CD14-positive monocyte (primary cell): ENCODE measurements at regions not wholly inside any gene's neighbourhood (a gene's known extent, or its start where the extent isn't known, plus 50 kb on each side); places are given as distances from the start of the nearest gene placed in this dataset.

Source experiments
- DNase-seq, 3 donors: peaks; one replicate each; pipeline ENCODE4 v3.0.0-alpha.2; 2011 to 2022
- H2AFZ ChIP-seq: 2 replicates; pipeline ENCODE4 v1.6.0; 2012; ENCODE audit warnings: mild to moderate bottlenecking, low read depth, low read length, inconsistent platforms; ENCODE audit not compliant: insufficient read depth, poor library complexity, severe bottlenecking
- H3K27ac ChIP-seq, 2 donors: 1 replicate in 1 of 2; 2 replicates in 1 of 2; pipeline ENCODE4 v1.5.1; 2012 to 2013; ENCODE audit warnings: low read length in 2 of 2, control low read depth in 1 of 2, inconsistent platforms in 1 of 2, low read depth in 1 of 2, mild to moderate bottlenecking in 1 of 2
- H3K27me3 ChIP-seq, 2 donors: one replicate each; pipeline versions ENCODE4 v1.6.0 to v1.6.1; 2011 to 2013; ENCODE audit warnings: low read length in 2 of 2; ENCODE audit not compliant: control insufficient read depth in 2 of 2, insufficient read depth in 2 of 2
- H3K36me3 ChIP-seq, 2 donors: replicated peaks in 1 of 2; 1 replicate in 1 of 2; 2 replicates in 1 of 2; pipeline versions ENCODE4 v1.5.1 to v1.6.1; 2012 to 2013; ENCODE audit warnings: low read length in 2 of 2, control low read depth in 1 of 2, inconsistent platforms in 1 of 2, mild to moderate bottlenecking in 1 of 2; ENCODE audit not compliant: insufficient read depth in 2 of 2, control insufficient read depth in 1 of 2
- H3K4me1 ChIP-seq, 2 donors: 1 replicate in 1 of 2; 2 replicates in 1 of 2; pipeline versions ENCODE4 v1.5.1 to v1.6.1; 2012 to 2013; ENCODE audit warnings: low read length in 2 of 2, control low read depth in 1 of 2, inconsistent platforms in 1 of 2, mild to moderate bottlenecking in 1 of 2, moderate library complexity in 1 of 2; ENCODE audit not compliant: insufficient read depth in 2 of 2, control insufficient read depth in 1 of 2
- H3K4me2 ChIP-seq: replicated peaks from 2 replicates; pipeline ENCODE3; 2012; ENCODE audit warnings: low read length, moderate library complexity, mild to moderate bottlenecking; ENCODE audit not compliant: poor library complexity, severe bottlenecking; ENCODE audit errors: extremely low read depth
- H3K4me3 ChIP-seq, 3 experiments: fragments of 200-600 bp in 1 of 3; sonication (generic) in 1 of 3; replicated peaks in 1 of 3; 1 replicate in 2 of 3; 2 replicates in 1 of 3; pipeline ENCODE4 v1.5.1; 2011 to 2013; ENCODE audit warnings: low read length in 3 of 3, mild to moderate bottlenecking in 3 of 3, control low read depth in 2 of 3, low read depth in 2 of 3, inconsistent platforms in 1 of 3, moderate library complexity in 1 of 3
- H3K79me2 ChIP-seq: 2 replicates; pipeline ENCODE4 v1.6.0; 2012; ENCODE audit warnings: mild to moderate bottlenecking, control low read depth, inconsistent platforms, low read length, moderate library complexity; ENCODE audit not compliant: insufficient read depth
- H3K9ac ChIP-seq: 2 replicates; pipeline ENCODE4 v1.6.0; 2017; ENCODE audit warnings: low read length, mild to moderate bottlenecking; ENCODE audit not compliant: insufficient read depth, poor library complexity, severe bottlenecking
- H3K9me3 ChIP-seq, 2 donors: replicated peaks in 1 of 2; 1 replicate in 1 of 2; 2 replicates in 1 of 2; pipeline versions ENCODE4 v1.5.1 to v1.6.1; 2012 to 2013; ENCODE audit warnings: low read length in 2 of 2, control low read depth in 1 of 2; ENCODE audit not compliant: control insufficient read depth in 1 of 2, insufficient read depth in 1 of 2
- H4K20me1 ChIP-seq: 2 replicates; pipeline ENCODE4 v1.6.0; 2012; ENCODE audit warnings: mild to moderate bottlenecking, low read length, control low read depth, moderate library complexity; ENCODE audit not compliant: insufficient read depth
- H3K27ac Mint-ChIP-seq, 7 donors: one replicate each; pipeline ENCODE4 v1.8.0; 2020; ENCODE audit warnings: mild to moderate bottlenecking in 7 of 7, mixed read lengths in 7 of 7, moderate library complexity in 6 of 7, inconsistent platforms in 2 of 7
- H3K27me3 Mint-ChIP-seq, 3 donors: one replicate each; pipeline ENCODE4 v1.8.0; 2021 to 2022; ENCODE audit warnings: low read depth in 3 of 3, mild to moderate bottlenecking in 3 of 3, mixed read lengths in 3 of 3, moderate library complexity in 3 of 3, inconsistent platforms in 1 of 3
- H3K36me3 Mint-ChIP-seq, 2 donors: one replicate each; pipeline ENCODE4 v1.8.0; 2020; ENCODE audit warnings: mixed read lengths in 2 of 2, inconsistent platforms in 1 of 2, mild to moderate bottlenecking in 1 of 2
- H3K4me1 Mint-ChIP-seq: one replicate; pipeline ENCODE4 v1.8.0; 2020; ENCODE audit warnings: mild to moderate bottlenecking, mixed read lengths
- H3K4me3 Mint-ChIP-seq, 2 donors: one replicate each; pipeline ENCODE4 v1.8.0; 2020; ENCODE audit warnings: mild to moderate bottlenecking in 2 of 2, mixed read lengths in 2 of 2, moderate library complexity in 1 of 2
- H3K9me3 Mint-ChIP-seq, 7 donors: one replicate each; pipeline ENCODE4 v1.8.0; 2020 to 2022; ENCODE audit warnings: mixed read lengths in 7 of 7, mild to moderate bottlenecking in 6 of 7, moderate library complexity in 6 of 7, inconsistent platforms in 2 of 7
- WGBS: methylation state at CpG from one replicate; pipeline ENCODE4 v1.1.5; 2013; ENCODE audit warnings: missing lambda C conversion rate; ENCODE audit not compliant: insufficient coverage; 5-methylcytosine and 5-hydroxymethylcytosine counted together
- intact Hi-C, 2 donors: fragments of 100-400 bp; cut with micrococcal nuclease; formaldehyde crosslinking; loops; one replicate each; pipeline versions ENCODE4 v1.15.0 to v1.15.1; 2023
- TF ChIP-seq, protein P1 (sequence below): fragments of 200-600 bp; IDR thresholded peaks from one replicate; pipeline ENCODE4 v1.8.0; 2022; ENCODE audit warnings: antibody characterized with exemption, mild to moderate bottlenecking

DNA sequence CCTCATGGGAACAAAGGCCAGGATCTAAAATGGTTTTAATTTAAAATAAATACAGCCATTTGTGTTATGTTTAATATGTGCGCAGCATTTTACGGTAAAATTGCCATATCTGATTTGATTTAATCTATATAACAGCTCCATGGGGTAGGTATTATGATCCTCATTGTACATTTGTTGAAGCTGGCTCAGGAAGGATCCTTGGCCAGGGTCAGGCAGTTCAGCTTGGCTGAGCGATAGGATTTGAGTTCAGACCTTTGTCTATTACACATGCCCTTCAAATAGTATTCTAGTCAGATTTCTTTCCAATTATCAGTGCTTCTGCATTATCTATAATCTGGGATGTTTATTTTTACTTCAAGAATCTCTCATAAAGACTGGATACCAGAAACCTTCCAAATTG is 950.4 kb upstream of the EEF2KMT start:
- no peaks in the 10 kb centered on the region for H3K4me1 Mint-ChIP-seq
- TF ChIP-seq, protein P1, sequence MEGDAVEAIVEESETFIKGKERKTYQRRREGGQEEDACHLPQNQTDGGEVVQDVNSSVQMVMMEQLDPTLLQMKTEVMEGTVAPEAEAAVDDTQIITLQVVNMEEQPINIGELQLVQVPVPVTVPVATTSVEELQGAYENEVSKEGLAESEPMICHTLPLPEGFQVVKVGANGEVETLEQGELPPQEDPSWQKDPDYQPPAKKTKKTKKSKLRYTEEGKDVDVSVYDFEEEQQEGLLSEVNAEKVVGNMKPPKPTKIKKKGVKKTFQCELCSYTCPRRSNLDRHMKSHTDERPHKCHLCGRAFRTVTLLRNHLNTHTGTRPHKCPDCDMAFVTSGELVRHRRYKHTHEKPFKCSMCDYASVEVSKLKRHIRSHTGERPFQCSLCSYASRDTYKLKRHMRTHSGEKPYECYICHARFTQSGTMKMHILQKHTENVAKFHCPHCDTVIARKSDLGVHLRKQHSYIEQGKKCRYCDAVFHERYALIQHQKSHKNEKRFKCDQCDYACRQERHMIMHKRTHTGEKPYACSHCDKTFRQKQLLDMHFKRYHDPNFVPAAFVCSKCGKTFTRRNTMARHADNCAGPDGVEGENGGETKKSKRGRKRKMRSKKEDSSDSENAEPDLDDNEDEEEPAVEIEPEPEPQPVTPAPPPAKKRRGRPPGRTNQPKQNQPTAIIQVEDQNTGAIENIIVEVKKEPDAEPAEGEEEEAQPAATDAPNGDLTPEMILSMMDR, result no peak
- WGBS, result 100% methylated on average over 2 of the region's 3 CpGs
- H3K9me3 Mint-ChIP-seq, result peaks cover 0 to 8% (median 1%) of the 10 kb centered on the region in 7 donors
- no peak overlapping the region for H3K9ac ChIP-seq
- H3K79me2 ChIP-seq, result no peaks in the 10 kb centered on the region
- no peaks in the 10 kb centered on the region for H4K20me1 ChIP-seq
- H3K27ac ChIP-seq, result no peak overlapping the region
- no peaks in the 10 kb centered on the region for H3K9me3 ChIP-seq
- peaks cover 0 to 2% (median 0%) of the 10 kb centered on the region in 3 donors for H3K27me3 Mint-ChIP-seq
- no peak overlapping the region for H2AFZ ChIP-seq
- no peak overlapping the region for H3K27ac Mint-ChIP-seq
- no peak overlapping the region for H3K4me3 ChIP-seq
- H3K36me3 ChIP-seq, result no peaks in the 10 kb centered on the region
- no peaks in the 10 kb centered on the region for H3K4me1 ChIP-seq
- H3K27me3 ChIP-seq, result no peaks in the 10 kb centered on the region
- no peak for DNase-seq
- no peak overlapping the region for H3K4me3 Mint-ChIP-seq
- intact Hi-C loops, result no loop called here
- no peak overlapping the region for H3K4me2 ChIP-seq
- H3K36me3 Mint-ChIP-seq, result no peaks in the 10 kb centered on the region

DNA sequence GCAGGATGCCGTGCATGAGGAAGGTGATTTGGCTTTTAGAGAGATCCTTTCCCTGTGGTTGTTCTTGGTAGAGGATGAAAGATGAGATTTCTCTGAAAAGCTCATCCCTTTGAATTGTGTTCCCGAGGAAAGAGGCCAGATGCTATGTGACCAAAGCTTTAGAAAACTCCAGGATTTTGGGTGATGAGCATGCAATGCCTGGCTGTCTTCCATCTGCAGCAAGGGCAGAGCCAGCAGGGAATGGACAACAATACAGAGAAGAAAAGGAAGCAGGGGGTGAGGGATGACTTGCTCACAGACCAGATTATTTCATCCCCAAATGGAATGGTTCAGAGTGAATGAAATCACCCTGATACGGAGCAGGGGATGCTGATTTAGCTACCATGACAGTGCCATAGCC is 949.7 kb upstream of the EEF2KMT start:
- Histone ChIP-seq H4K20me1 (no peaks in the 10 kb centered on the region), H3K9me3 (no peaks in the 10 kb centered on the region), H3K79me2 (no peaks in the 10 kb centered on the region), H3K36me3 (no peaks in the 10 kb centered on the region), H3K4me3 (no peak overlapping the region), H3K27ac (no peak overlapping the region), H3K4me1 (no peaks in the 10 kb centered on the region), H3K27me3 (no peaks in the 10 kb centered on the region), H2AFZ (no peak overlapping the region), H3K4me2 (no peak overlapping the region), H3K9ac (no peak overlapping the region)
- Mint-ChIP-seq H3K4me1 (no peaks in the 10 kb centered on the region), H3K9me3 (peaks cover 0 to 5% (median 2%) of the 10 kb centered on the region in 7 donors), H3K4me3 (no peak overlapping the region), H3K27ac (no peak overlapping the region), H3K27me3 (peaks cover 0 to 2% (median 0%) of the 10 kb centered on the region in 3 donors), H3K36me3 (no peaks in the 10 kb centered on the region)
- no peak for DNase-seq
- TF ChIP-seq, protein P1, result no peak
- intact Hi-C loops, result no loop called here
- 88% methylated on average over 3 of the region's 3 CpGs for WGBS
